ENCODE measurements at regions not wholly inside any gene's neighbourhood (a gene's known extent, or its start where the extent isn't known, plus 50 kb on each side); places are given as distances from the start of the nearest gene placed in this dataset.

DNA sequence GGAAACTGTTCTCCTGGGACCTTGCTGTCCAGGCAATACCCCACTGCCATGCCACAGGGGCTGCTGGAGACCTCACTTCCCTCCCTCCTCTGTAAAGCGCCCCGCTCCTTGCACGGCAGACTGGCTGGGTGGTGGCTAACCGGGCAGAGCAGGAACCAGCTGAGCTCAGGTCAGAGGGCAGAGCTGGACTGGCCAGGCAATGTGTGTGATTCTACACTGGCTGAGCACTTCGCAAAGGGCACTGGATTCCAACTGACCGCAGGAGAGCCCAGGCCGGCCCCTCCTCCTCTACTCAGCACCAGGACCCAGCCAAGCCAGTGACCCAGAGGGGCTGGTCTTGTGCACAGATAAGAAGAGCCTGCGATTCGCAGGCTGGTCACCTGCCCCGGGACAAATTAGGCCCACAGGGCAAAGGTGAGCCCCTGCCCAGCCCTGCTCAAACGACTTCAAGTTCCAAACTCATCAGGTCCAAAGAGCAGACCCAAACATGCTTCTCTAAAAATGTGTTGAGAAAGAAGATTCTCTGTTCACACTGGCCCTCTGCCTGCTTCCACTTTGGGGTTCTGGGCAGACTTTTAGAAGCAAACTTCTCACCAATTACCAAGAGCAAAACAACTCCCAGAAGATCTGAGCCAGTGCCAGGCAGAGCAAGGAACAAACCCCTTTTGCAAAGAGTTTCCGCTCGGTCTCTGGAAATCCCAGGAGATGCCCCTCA is 54.9 kb upstream of the DIO3 start:
- intact Hi-C loops (cut with DNase I) = no loop called here
- TF ChIP-seq, protein P1, sequence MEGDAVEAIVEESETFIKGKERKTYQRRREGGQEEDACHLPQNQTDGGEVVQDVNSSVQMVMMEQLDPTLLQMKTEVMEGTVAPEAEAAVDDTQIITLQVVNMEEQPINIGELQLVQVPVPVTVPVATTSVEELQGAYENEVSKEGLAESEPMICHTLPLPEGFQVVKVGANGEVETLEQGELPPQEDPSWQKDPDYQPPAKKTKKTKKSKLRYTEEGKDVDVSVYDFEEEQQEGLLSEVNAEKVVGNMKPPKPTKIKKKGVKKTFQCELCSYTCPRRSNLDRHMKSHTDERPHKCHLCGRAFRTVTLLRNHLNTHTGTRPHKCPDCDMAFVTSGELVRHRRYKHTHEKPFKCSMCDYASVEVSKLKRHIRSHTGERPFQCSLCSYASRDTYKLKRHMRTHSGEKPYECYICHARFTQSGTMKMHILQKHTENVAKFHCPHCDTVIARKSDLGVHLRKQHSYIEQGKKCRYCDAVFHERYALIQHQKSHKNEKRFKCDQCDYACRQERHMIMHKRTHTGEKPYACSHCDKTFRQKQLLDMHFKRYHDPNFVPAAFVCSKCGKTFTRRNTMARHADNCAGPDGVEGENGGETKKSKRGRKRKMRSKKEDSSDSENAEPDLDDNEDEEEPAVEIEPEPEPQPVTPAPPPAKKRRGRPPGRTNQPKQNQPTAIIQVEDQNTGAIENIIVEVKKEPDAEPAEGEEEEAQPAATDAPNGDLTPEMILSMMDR (IDR thresholded peaks at IDR 0.05) = no peak
- Histone ChIP-seq H3K9me3 (no peaks in the 10 kb centered on the region), H3K4me3 (no peak overlapping the region), H3K27ac (no peak overlapping the region), H3K4me1 (no peaks in the 10 kb centered on the region), H3K36me3 (no peaks in the 10 kb centered on the region), H3K27me3 (no peaks in the 10 kb centered on the region)
- DNase-seq = peak; percentile 51
- ATAC-seq = no peak

- DNase-seq (peak; percentile 53), ATAC-seq (no peak)
- TF ChIP-seq, protein P1 (IDR thresholded peaks at IDR 0.05) = no peak
- Histone ChIP-seq H3K36me3 (no peaks in the 10 kb centered on the region), H3K27ac (no peak overlapping the region), H3K4me3 (no peak overlapping the region), H3K9me3 (no peaks in the 10 kb centered on the region), H3K4me1 (no peaks in the 10 kb centered on the region), H3K27me3 (no peaks in the 10 kb centered on the region)
- intact Hi-C loops (cut with DNase I) = no loop called here
These were observed 54.1 kb upstream of the DIO3 start for GRCh38 chr14:101506926-101507835.

- Histone ChIP-seq H3K27me3 (no peaks in the 10 kb centered on the region), H3K36me3 (no peaks in the 10 kb centered on the region), H3K27ac (no peak overlapping the region), H3K4me1 (no peaks in the 10 kb centered on the region), H3K4me3 (no peak overlapping the region), H3K9me3 (no peaks in the 10 kb centered on the region)
- ATAC-seq (no peak), DNase-seq (no peak)
- TF ChIP-seq, protein P1 (IDR thresholded peaks at IDR 0.05) = no peak
- intact Hi-C loops (cut with DNase I) = no loop called here
These were observed 53.5 kb upstream of the DIO3 start for GRCh38 chr14:101507836-101508150.

DNA sequence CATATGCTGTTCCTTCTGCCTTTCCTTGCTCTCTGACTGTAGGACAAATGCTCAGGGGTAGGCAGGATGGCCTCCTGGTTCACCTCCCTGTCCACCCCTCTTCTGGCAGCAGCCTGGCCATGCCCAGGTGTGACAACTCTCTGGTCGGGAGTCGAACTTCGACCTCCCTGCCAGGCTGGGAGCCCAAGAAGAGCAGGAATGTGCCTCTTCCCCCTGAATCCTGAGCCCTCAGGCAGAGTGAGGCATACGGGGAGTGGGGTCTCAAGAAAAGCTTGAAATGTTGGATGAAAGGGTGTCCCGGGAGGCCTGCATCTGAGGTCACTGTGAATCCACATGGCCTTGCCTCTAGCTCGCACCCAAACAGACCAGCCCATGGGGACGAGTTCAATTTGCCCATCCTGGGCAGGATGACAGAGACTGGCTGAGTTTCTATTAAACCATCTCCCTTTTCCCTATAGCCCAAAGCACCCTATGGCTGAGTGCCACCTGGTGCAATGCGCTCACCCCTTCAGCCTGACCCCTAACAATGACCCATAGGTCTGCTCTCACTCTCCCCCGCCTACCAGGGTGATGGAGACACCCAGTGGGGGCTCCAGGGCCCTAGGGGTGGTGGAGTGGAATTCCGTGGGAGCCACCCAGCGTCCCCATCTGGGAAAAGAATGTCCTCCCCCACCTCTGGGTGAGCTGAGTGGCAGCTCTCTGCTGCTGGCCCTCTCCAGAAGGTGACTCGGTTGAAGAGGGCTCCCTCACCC is 52.9 kb upstream of the DIO3 start:
- intact Hi-C loops (cut with DNase I) = no loop called here
- TF ChIP-seq, protein P1 (IDR thresholded peaks at IDR 0.05) = no peak
- no peaks in the 10 kb centered on the region for H3K36me3 ChIP-seq
- H3K4me3 ChIP-seq = no peak overlapping the region
- peak; percentile 46 for DNase-seq
- ATAC-seq = no peak
- H3K27ac ChIP-seq = no peak overlapping the region
- no peaks in the 10 kb centered on the region for H3K4me1 ChIP-seq
- H3K9me3 ChIP-seq = no peaks in the 10 kb centered on the region
- H3K27me3 ChIP-seq = no peaks in the 10 kb centered on the region

GRCh38 chr14:101508948-101509729 is 52.2 kb upstream of the DIO3 start:
- Histone ChIP-seq H3K9me3 (no peaks in the 10 kb centered on the region), H3K4me1 (no peaks in the 10 kb centered on the region), H3K27me3 (no peaks in the 10 kb centered on the region), H3K36me3 (no peaks in the 10 kb centered on the region), H3K4me3 (no peak overlapping the region), H3K27ac (no peak overlapping the region)
- ATAC-seq (no peak), DNase-seq (peak; percentile 53)
- intact Hi-C loops (cut with DNase I) = no loop called here
- TF ChIP-seq, protein P1 (IDR thresholded peaks at IDR 0.05) = no peak

Measured in upper lobe of right lung (tissue), 1 donor.